Endometrium (tissue), 2 donors: ENCODE measurements at regions not wholly inside any gene's neighbourhood (a gene's known extent, or its start where the extent isn't known, plus 50 kb on each side); places are given as distances from the start of the nearest gene placed in this dataset.

Experiments
- FAIRE-seq: peaks from 2 replicates; lab custom pipeline; 2012; peaks lifted over from hg19 to GRCh38; lab: Jason Lieb, UNC
- donor health status: control.
- donor health status: control.

DNA sequence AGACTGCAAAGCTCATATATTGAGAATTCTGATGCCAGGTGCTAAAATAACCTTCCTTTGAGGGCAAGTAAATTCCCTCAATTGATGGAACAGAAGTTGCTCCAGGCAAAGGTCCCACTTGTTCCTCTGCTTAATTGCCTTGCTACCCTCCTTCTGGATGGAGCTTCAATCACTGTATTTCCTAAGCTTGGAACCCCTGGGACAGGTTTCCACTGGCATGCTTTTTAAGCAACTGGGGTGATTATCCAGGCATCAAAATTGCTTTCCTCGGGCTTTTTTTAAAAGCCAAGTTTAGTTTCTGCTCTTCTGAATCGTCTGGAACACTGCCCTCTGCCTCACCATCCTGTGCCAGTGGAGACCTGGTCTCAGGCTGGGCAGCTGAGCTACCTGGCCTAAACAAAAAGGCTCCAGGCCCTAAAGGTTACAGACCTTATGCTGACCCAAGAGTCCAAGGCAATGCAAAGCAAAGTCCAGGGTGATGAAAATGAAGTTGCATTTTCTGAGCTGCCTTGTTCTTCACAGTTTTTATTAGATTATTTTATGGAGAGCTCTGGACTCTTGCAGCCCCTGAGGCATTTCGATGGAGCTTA is 167.9 kb upstream of the CD180 start:
- FAIRE-seq: no peak

- FAIRE-seq: no peak
Measured at GRCh38 chr5:67363963-67364362, 167.4 kb upstream of the CD180 start.

DNA sequence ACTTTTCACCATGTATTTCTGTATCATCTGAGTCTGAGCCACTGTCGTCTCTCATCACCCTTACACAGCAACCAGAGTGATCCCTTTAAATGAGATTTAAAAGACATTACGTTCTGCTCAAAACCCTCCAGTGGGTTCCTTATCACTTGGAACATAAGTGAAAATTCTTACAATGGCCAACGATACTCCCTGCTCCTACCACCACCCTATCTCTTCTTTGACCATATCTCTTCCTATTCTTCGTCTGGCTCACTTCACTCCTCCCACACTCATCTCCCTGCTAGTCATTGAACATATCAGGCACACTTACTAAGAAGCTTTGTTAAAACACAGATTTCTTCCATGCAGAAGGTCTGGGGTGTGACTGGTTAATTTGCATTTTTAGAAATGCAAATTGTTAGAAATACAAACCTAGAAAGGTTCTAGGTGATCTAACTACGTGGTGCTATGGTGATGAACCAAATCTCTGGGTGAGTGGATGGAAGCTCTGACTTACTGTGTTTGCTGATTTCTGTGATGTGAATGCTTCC is 166.6 kb upstream of the CD180 start:
- FAIRE-seq: no peak

- no peak for FAIRE-seq
Measured at GRCh38 chr5:67361932-67362729, 165.5 kb upstream of the CD180 start.

- no peak for FAIRE-seq
Measured at GRCh38 chr5:67360047-67360446, 163.4 kb upstream of the CD180 start.

DNA sequence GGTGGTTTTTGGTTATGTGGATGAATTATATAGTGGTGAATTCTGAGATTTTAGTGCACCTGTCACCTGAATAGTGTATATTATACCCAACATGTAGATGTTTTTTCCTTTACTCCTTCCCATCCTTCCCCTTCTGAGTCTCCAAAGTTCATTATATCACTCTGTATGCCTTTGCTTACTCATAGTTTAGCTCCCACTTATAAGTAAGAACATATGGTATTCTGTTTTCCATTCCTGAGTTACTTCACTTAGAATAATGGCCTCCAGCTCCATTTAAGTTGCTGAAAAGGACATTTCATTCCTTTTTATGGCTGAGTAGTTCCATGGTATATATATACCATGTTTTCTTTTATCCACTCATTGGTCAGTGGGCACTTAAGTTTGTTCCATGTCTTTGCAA is 161.6 kb upstream of the CD180 start:
- no peak for FAIRE-seq

DNA sequence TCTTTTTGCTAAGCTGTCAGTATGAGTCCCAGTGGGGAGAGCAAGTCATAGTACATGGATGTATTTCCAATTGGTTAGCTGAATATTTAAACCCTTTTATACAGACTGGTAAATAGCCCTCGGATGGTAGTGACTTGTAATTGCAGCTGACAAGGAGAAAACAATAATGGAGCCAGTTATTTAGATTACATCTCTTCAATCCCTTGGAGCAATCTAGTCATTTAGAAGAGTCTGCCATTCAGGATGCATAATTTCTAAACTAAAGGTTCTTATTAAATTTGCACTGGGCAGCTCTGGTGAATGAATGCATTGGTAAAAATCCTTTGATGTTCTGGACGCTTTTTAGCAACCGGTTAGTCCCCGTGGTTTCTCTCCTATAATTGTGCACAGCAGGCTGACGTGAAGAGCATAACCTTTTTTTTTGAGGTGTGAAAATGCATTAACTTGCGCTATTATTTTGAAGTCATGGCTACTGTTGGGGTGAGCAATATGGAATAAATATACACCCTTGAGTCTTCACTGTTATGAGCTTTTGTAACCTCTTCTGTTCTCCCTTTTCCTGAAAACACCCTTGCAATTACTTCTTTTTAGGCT is 158.6 kb upstream of the CD180 start:
- FAIRE-seq: no peak

DNA sequence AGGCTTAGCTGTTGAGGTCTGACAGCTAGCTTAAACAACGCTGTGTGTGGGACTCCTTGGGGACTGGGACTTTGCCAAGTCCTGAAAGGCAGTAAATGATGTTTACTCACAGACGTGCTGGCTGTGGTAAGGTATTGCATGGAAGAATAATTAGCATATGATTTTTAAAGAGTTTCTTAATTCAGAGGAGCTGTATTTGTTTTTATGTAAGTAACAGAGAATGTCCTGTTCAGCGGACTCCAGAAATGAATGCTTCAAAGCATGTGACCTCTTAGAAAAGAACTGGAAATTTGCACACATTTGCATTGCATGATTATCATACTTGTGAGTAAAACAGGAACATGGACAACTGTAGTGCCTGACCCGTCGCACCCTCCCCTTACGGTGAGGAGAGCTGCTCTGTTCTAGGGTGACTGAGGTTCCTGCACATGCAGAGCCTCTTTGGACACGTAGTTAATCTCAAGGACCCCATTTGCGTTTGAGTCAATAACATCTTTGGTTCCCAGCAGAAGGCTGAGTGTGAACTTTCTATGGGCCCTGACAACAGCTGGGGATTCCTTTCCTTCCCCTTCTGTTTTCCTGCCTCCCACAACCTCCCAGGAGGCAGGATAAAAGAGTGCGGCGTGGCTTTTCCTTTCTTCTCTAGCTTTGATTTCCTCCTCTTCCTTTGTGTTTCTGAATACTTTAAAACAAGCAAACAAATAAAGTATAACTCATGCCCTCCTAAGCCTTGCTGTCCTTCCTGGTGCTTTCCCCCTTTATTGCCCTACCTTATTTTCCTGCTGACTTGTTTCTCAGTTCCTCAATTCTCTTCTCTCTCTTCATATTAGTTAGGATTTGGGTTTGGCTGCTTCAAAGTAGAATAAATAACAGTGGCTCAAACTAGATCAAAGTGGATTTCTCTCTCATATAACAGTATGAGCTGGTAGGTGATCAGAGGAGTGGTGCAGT is 157.2 kb upstream of the CD180 start:
- FAIRE-seq: peak; percentile 78

GRCh38 chr5:67350618-67351201 is 154.1 kb upstream of the CD180 start:
- no peak for FAIRE-seq

GRCh38 chr5:67350185-67350584 is 153.6 kb upstream of the CD180 start:
- no peak for FAIRE-seq

- no peak for FAIRE-seq
Measured at GRCh38 chr5:67347821-67348220, 151.2 kb upstream of the CD180 start.

- no peak for FAIRE-seq
Measured at GRCh38 chr5:67346611-67347010, 150.0 kb upstream of the CD180 start.

DNA sequence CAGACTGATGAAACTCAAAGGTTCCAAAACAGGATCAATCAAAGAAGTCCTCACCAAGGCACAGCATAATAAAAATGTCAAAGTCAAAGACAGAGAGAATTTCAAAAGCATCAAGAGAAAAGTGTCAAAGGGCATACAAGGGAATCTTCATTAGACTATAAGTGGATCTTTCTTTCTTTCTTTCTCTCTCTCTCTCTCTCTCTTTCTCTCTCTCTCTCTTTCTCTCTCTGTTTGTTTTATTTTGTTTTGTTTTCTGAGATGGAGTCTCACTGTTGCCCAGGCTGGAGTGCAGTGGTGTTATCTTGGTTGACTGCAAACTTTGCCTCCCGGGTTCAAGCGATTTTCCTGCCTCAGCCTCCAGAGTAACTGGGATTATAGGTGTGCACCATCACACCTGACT is 148.3 kb upstream of the CD180 start:
- no peak for FAIRE-seq

DNA sequence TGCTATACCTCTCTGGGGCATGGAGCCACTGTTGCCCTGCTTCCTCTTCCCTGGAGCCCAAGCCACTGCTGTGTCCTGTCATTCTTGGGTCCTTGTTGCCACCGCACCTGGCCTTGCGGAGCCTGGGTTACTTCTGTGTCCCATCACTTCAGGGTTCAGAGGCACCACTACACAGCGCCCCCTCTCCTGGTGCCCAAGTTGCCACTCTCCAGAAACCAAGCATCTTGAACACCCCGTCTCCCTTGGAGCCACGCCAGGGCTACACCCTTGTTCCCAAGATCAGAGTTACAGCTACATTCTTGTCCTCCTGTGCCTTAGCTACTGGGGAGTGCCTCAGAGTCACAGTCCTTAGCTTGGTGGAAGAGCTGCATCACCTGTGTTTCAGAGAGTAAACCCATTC is 147.2 kb upstream of the CD180 start:
- FAIRE-seq: no peak

DNA sequence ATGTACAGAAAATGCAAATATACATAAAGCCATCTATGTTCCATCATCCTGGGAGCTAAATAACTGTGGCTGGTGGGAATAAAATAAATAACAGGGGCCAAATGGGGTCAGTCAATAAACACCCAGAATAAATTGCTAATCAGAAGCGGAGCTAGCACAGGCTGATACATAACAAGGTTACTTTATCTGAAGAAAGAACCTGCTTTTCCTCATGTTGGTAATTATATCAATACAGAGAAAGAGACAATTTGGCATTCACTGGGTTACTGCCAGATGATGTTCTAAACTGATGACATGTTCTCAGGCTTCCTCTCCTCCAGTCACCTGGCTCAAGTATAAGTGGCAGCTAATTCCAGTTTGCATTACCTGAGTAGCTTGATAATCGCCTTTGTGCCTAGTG is 144.9 kb upstream of the CD180 start:
- FAIRE-seq: no peak

DNA sequence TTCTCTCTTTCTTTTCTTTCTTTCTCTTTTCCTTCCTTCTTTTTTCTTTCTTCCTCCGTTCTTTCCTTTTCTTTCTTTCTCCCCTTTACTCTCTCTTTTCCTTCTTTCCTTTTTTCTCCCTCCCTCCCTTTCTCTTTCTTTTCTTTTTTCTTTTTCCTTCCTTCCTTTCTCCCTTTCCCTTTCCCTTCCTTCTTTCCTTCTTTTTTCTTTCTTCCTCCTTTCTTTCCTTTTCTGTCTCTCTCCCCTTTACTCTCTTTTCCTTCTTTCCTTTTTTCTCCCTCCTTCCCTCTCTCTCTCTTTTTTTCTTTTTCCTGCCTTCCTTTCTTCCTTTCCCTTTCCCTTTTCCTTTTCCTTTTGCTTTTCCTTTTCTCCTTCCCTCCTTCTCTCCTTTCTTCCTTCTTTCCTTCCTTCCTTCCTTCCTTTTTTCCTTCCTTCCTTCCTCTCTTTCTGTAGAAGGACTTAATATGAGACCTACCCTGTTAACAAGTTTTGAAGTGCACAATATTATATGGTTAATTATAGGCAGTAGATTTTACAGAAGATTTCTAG is 142.7 kb upstream of the CD180 start:
- FAIRE-seq: no peak

- FAIRE-seq: no peak
Measured at GRCh38 chr5:67338421-67338820, 141.8 kb upstream of the CD180 start.

DNA sequence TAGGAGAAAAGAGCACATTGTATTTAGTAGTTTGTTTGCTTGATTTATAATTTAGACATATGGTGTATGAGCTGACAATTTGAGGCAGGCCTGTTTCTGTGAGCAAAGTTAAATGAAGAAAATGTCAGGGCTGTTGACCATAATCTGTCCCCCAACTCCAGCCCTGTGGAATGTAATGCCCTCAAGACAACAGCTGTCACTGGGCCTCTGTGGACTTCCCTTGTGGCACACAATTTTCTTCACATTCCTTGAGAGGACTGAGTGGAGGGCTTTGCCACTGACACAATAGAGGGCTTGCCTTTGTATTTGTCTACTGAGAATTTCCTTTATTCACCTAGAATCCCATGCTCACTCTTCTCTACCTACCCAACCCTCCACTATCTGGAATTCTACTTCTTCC is 141.2 kb upstream of the CD180 start:
- no peak for FAIRE-seq

GRCh38 chr5:67335426-67335825 is 138.8 kb upstream of the CD180 start:
- FAIRE-seq: no peak

DNA sequence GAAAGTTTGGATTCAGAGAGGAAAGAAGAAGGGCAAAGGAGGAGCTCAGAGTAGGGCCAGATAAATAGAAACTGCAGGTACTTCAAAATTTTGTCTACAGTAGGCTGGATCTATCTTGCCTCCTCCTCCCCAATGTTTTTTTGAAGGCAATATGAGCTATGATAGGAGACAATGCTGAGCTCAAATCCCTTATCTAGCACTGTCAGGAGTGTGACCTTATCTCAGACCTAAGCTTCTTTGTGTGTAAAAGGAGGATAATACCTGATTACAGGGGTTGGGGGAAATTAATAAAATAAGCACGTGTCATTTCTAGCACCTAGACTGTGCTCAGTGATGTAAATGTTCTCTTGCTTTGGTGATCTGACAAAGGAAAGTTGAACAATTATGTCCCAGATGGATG is 137.8 kb upstream of the CD180 start:
- no peak for FAIRE-seq

- no peak for FAIRE-seq
Measured at GRCh38 chr5:67333171-67333570, 136.6 kb upstream of the CD180 start.
